ENCODE measurements at regions not wholly inside any gene's neighbourhood (a gene's known extent, or its start where the extent isn't known, plus 50 kb on each side); places are given as distances from the start of the nearest gene placed in this dataset.

GRCh38 chr1:69055194-69055593 lies 512.5 kb upstream of the LRRC7 start:
- DNase-seq = no peak
- no peaks in the 10 kb centered on the region for H3K36me3 ChIP-seq
- no peaks in the 10 kb centered on the region for H3K9me3 ChIP-seq
- intact Hi-C loops (cut with DNase I) = no loop called here
- H3K4me1 ChIP-seq = no peaks in the 10 kb centered on the region
- no peak overlapping the region for H3K27ac ChIP-seq
- TF ChIP-seq POLR2AphosphoS5 (IDR thresholded peaks at IDR 0.05) = no peak
- TF ChIP-seq EP300 (IDR thresholded peaks at IDR 0.05) = no peak
- TF ChIP-seq CTCF (IDR thresholded peaks at IDR 0.05) = no peak
- TF ChIP-seq POLR2A (IDR thresholded peaks at IDR 0.05) = no peak
- 67 to 70% methylated on average over 2 of the region's 2 CpGs for WGBS, 2 donors
- no peaks in the 10 kb centered on the region for H3K27me3 ChIP-seq
- H3K4me3 ChIP-seq = no peak overlapping the region

GRCh38 chr1:69058454-69058853 lies 509.3 kb upstream of the LRRC7 start:
- TF ChIP-seq POLR2A (IDR thresholded peaks at IDR 0.05) (no peak), POLR2AphosphoS5 (IDR thresholded peaks at IDR 0.05) (no peak), CTCF (IDR thresholded peaks at IDR 0.05) (no peak), EP300 (IDR thresholded peaks at IDR 0.05) (no peak)
- intact Hi-C loops (cut with DNase I) = no loop called here
- no peak overlapping the region for H3K4me3 ChIP-seq
- 23 to 53% methylated on average over 3 of the region's 3 CpGs for WGBS, 2 donors
- no peaks in the 10 kb centered on the region for H3K4me1 ChIP-seq
- H3K27ac ChIP-seq = no peak overlapping the region
- no peak for DNase-seq
- H3K36me3 ChIP-seq = no peaks in the 10 kb centered on the region
- H3K9me3 ChIP-seq = no peaks in the 10 kb centered on the region
- H3K27me3 ChIP-seq = no peaks in the 10 kb centered on the region

GRCh38 chr1:69070660-69071373 lies 496.9 kb upstream of the LRRC7 start:
- Histone ChIP-seq H3K27me3 (no peaks in the 10 kb centered on the region), H3K9me3 (no peaks in the 10 kb centered on the region), H3K4me1 (no peaks in the 10 kb centered on the region), H3K4me3 (no peak overlapping the region), H3K27ac (no peak overlapping the region), H3K36me3 (no peaks in the 10 kb centered on the region)
- 77 to 83% methylated on average over 7 of the region's 7 CpGs for WGBS, 2 donors
- no peak for TF ChIP-seq EP300 (IDR thresholded peaks at IDR 0.05)
- TF ChIP-seq POLR2AphosphoS5 (IDR thresholded peaks at IDR 0.05) = no peak
- no peak for TF ChIP-seq POLR2A (IDR thresholded peaks at IDR 0.05)
- TF ChIP-seq CTCF (IDR thresholded peaks at IDR 0.05) = no peak
- intact Hi-C loops (cut with DNase I) = no loop called here
- no peak for DNase-seq

GRCh38 chr1:69073176-69073575 lies 494.5 kb upstream of the LRRC7 start:
- TF ChIP-seq POLR2AphosphoS5 (IDR thresholded peaks at IDR 0.05) = no peak
- no peak for TF ChIP-seq EP300 (IDR thresholded peaks at IDR 0.05)
- TF ChIP-seq POLR2A (IDR thresholded peaks at IDR 0.05) = no peak
- TF ChIP-seq CTCF (IDR thresholded peaks at IDR 0.05) = no peak
- 91 to 94% methylated on average over 2 of the region's 2 CpGs for WGBS, 2 donors
- Histone ChIP-seq H3K4me3 (no peak overlapping the region), H3K27ac (no peak overlapping the region), H3K9me3 (no peaks in the 10 kb centered on the region), H3K4me1 (no peaks in the 10 kb centered on the region), H3K27me3 (no peaks in the 10 kb centered on the region), H3K36me3 (no peaks in the 10 kb centered on the region)
- no peak for DNase-seq
- intact Hi-C loops (cut with DNase I) = no loop called here

- no peak overlapping the region for H3K27ac ChIP-seq
- H3K9me3 ChIP-seq = no peaks in the 10 kb centered on the region
- no peak overlapping the region for H3K4me3 ChIP-seq
- H3K36me3 ChIP-seq = no peaks in the 10 kb centered on the region
- intact Hi-C loops (cut with DNase I) = no loop called here
- WGBS, 2 donors = 38 to 47% methylated on average over 3 of the region's 3 CpGs
- no peaks in the 10 kb centered on the region for H3K27me3 ChIP-seq
- DNase-seq = no peak
- no peaks in the 10 kb centered on the region for H3K4me1 ChIP-seq
- TF ChIP-seq EP300 (IDR thresholded peaks at IDR 0.05) = no peak
- no peak for TF ChIP-seq CTCF (IDR thresholded peaks at IDR 0.05)
- no peak for TF ChIP-seq POLR2A (IDR thresholded peaks at IDR 0.05)
- no peak for TF ChIP-seq POLR2AphosphoS5 (IDR thresholded peaks at IDR 0.05)
Measured at GRCh38 chr1:69076631-69077030, 491.1 kb upstream of the LRRC7 start.

Measured in sigmoid colon (tissue), 6 donors.